K562 (cell line): ENCODE measurements at regions not wholly inside any gene's neighbourhood (a gene's known extent, or its start where the extent isn't known, plus 50 kb on each side); places are given as distances from the start of the nearest gene placed in this dataset.

Experiments
- EP300 ChIP-seq: IDR thresholded peaks from 2 replicates; pipeline ENCODE4 v1.6.1; 2012; ENCODE audit warnings: low read length, improper control_type of control experiment
- UBTF ChIP-seq, 2 experiments: IDR thresholded peaks; 2 replicates each; pipeline ENCODE4 v1.6.1; 2012; ENCODE audit warnings: improper control_type of control experiment in 2 of 2, low read depth in 2 of 2, low read length in 2 of 2, borderline replicate concordance in 1 of 2

GRCh38 chr6:145213614-145214013, 521.7 kb downstream of the EPM2A start:
- no peak for TF ChIP-seq EP300
- no peak for TF ChIP-seq UBTF (IDR thresholded peaks at IDR 0.05; ENCODE audit: borderline replicate concordance in 1 of 2, low read depth in 2 of 2, low read length in 2 of 2)
